Keratinocyte (primary cell): ENCODE measurements at regions not wholly inside any gene's neighbourhood (a gene's known extent, or its start where the extent isn't known, plus 50 kb on each side); places are given as distances from the start of the nearest gene placed in this dataset.

ENCODE experiments used
- DNase-seq: peaks from one replicate; pipeline ENCODE4 v3.0.0-alpha.2; 2011; ENCODE audit warnings: low read depth, missing footprints, low spot score
- FAIRE-seq: peaks from 2 replicates; lab custom pipeline; 2011; peaks lifted over from hg19 to GRCh38; lab: Jason Lieb, UNC
- H2AFZ ChIP-seq: 2 replicates; pipeline ENCODE4 v1.6.0; 2012; ENCODE audit warnings: low read length, control low read depth, inconsistent platforms; ENCODE audit not compliant: control insufficient read depth
- H3K27ac ChIP-seq: 2 replicates; pipeline ENCODE4 v1.5.1; 2011; ENCODE audit warnings: low read length; ENCODE audit not compliant: control insufficient read depth, insufficient read depth
- H3K27me3 ChIP-seq: 3 replicates; pipeline ENCODE4 v1.6.0; 2011; ENCODE audit warnings: low read length; ENCODE audit not compliant: control insufficient read depth, insufficient read depth; ENCODE audit errors: extremely low read depth
- H3K36me3 ChIP-seq, 2 experiments: 2 replicates in 1 of 2; 3 replicates in 1 of 2; pipeline ENCODE4 v1.5.1; 2011; ENCODE audit warnings: low read length in 2 of 2, mild to moderate bottlenecking in 1 of 2; ENCODE audit not compliant: control insufficient read depth in 2 of 2, insufficient read depth in 2 of 2; ENCODE audit errors: extremely low read depth in 1 of 2
- H3K4me1 ChIP-seq: 3 replicates; pipeline ENCODE4 v1.5.1; 2011; ENCODE audit warnings: low read length; ENCODE audit not compliant: control insufficient read depth, insufficient read depth; ENCODE audit errors: extremely low read depth
- H3K4me2 ChIP-seq: 3 replicates; pipeline ENCODE4 v1.6.0; 2011; ENCODE audit warnings: low read depth, low read length; ENCODE audit not compliant: control insufficient read depth, insufficient read depth; ENCODE audit errors: extremely low read depth
- H3K4me3 ChIP-seq, 3 experiments: fragments of 200-600 bp in 1 of 3; sonication (generic) in 1 of 3; 2 replicates in 2 of 3; 3 replicates in 1 of 3; pipeline ENCODE4 v1.5.1; 2011 to 2016; ENCODE audit warnings: low read length in 3 of 3, mild to moderate bottlenecking in 3 of 3, control low read depth in 2 of 3, inconsistent platforms in 1 of 3, low read depth in 1 of 3, mixed read lengths in 1 of 3, mixed run types in 1 of 3, moderate library complexity in 1 of 3; ENCODE audit not compliant: control insufficient read depth in 2 of 3, insufficient read depth in 2 of 3; ENCODE audit errors: extremely low read depth in 1 of 3
- H3K79me2 ChIP-seq: 2 replicates; pipeline ENCODE4 v1.6.0; 2012; ENCODE audit warnings: low read length; ENCODE audit not compliant: control insufficient read depth, insufficient read depth
- H3K9ac ChIP-seq: 3 replicates; pipeline ENCODE4 v1.6.0; 2011; ENCODE audit warnings: low read length; ENCODE audit not compliant: control insufficient read depth, insufficient read depth; ENCODE audit errors: extremely low read depth
- H3K9me1 ChIP-seq: 3 replicates; pipeline ENCODE4 v1.6.0; 2011; ENCODE audit warnings: low read length; ENCODE audit not compliant: control insufficient read depth, insufficient read depth; ENCODE audit errors: extremely low read depth
- H3K9me3 ChIP-seq: 2 replicates; pipeline ENCODE4 v1.5.1; 2012; ENCODE audit warnings: low read depth, low read length; ENCODE audit not compliant: control insufficient read depth
- H4K20me1 ChIP-seq: 3 replicates; pipeline ENCODE4 v1.6.0; 2011; ENCODE audit warnings: low read length; ENCODE audit not compliant: control insufficient read depth, insufficient read depth; ENCODE audit errors: extremely low read depth
- EZH2 ChIP-seq: IDR thresholded peaks from one replicate; pipeline ENCODE4 v1.6.1; 2012; ENCODE audit warnings: inconsistent platforms, mild to moderate bottlenecking, low read length, moderate library complexity
- dilution Hi-C: fragments of 300-500 bp; cut with MboI; formaldehyde crosslinking; loops from one replicate; pipeline ENCODE4 v1.7.0; 2020; ENCODE audit warnings: low sequenced_read_pairs; ENCODE audit not compliant: extremely low pct_ligation_motif_present
- TF ChIP-seq, protein P1 (sequence below), 3 experiments: IDR thresholded peaks in 1 of 3; conservative IDR thresholded peaks in 1 of 3; optimal IDR thresholded peaks in 1 of 3; 2 replicates in 2 of 3; 3 replicates in 1 of 3; pipeline versions ENCODE3 to v1.5.1; 2011; ENCODE audit warnings: low read length in 3 of 3, mild to moderate bottlenecking in 3 of 3, moderate library complexity in 2 of 3, control low read depth in 1 of 3, inconsistent platforms in 1 of 3; ENCODE audit not compliant: insufficient read depth in 2 of 3; ENCODE audit errors: extremely low read depth in 1 of 3

DNA sequence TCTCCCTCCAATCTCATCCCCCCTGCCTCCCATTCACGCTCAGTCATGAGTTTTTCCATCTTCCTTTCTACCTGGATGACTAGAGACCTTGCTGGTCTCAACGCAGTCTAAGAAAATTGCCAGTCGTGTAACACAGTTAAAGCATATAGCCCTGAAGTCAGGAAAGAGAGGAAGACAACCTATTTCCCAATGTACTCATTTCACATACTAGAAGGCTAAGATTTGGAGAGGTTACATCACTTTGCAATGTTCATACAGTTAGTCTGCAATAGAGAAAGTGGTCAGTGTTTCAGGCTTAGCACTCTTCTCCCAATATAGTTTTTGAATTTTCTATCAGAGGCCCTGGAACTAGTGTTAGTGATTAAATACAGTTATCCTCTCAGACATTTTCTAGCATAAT is 278.6 kb downstream of the EDEM1 start:
- TF ChIP-seq EZH2 = no peak
- TF ChIP-seq, protein P1, sequence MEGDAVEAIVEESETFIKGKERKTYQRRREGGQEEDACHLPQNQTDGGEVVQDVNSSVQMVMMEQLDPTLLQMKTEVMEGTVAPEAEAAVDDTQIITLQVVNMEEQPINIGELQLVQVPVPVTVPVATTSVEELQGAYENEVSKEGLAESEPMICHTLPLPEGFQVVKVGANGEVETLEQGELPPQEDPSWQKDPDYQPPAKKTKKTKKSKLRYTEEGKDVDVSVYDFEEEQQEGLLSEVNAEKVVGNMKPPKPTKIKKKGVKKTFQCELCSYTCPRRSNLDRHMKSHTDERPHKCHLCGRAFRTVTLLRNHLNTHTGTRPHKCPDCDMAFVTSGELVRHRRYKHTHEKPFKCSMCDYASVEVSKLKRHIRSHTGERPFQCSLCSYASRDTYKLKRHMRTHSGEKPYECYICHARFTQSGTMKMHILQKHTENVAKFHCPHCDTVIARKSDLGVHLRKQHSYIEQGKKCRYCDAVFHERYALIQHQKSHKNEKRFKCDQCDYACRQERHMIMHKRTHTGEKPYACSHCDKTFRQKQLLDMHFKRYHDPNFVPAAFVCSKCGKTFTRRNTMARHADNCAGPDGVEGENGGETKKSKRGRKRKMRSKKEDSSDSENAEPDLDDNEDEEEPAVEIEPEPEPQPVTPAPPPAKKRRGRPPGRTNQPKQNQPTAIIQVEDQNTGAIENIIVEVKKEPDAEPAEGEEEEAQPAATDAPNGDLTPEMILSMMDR (optimal IDR thresholded peaks at IDR 0.05 in 1 of 3, IDR thresholded peaks at IDR 0.05 in 1 of 3, conservative IDR thresholded peaks at IDR 0.05 in 1 of 3; ENCODE audit: extremely low read depth in 1 of 3, insufficient read depth in 2 of 3, low read length in 3 of 3) = no peak
- H3K4me3 ChIP-seq = no peak overlapping the region
- H3K4me1 ChIP-seq = no peaks in the 10 kb centered on the region
- no peak overlapping the region for H2AFZ ChIP-seq
- FAIRE-seq (no peak), DNase-seq (no peak)
- H3K9me3 ChIP-seq = no peaks in the 10 kb centered on the region
- dilution Hi-C loops = no loop called here
- no peak overlapping the region for H3K4me2 ChIP-seq
- no peaks in the 10 kb centered on the region for H3K79me2 ChIP-seq
- no peaks in the 10 kb centered on the region for H3K36me3 ChIP-seq
- no peaks in the 10 kb centered on the region for H4K20me1 ChIP-seq
- no peaks in the 10 kb centered on the region for H3K9me1 ChIP-seq
- H3K27me3 ChIP-seq = no peaks in the 10 kb centered on the region
- no peak overlapping the region for H3K27ac ChIP-seq
- no peak overlapping the region for H3K9ac ChIP-seq

- DNase-seq = no peak
- Histone ChIP-seq H3K36me3 (no peaks in the 10 kb centered on the region), H2AFZ (no peak overlapping the region), H3K79me2 (no peaks in the 10 kb centered on the region), H3K4me2 (no peak overlapping the region), H3K9me1 (no peaks in the 10 kb centered on the region), H4K20me1 (no peaks in the 10 kb centered on the region), H3K4me1 (no peaks in the 10 kb centered on the region), H3K27me3 (no peaks in the 10 kb centered on the region), H3K27ac (no peak overlapping the region), H3K9me3 (no peaks in the 10 kb centered on the region), H3K9ac (no peak overlapping the region), H3K4me3 (no peak overlapping the region)
- TF ChIP-seq EZH2 = no peak
- TF ChIP-seq, protein P1 (optimal IDR thresholded peaks at IDR 0.05 in 1 of 3, IDR thresholded peaks at IDR 0.05 in 1 of 3, conservative IDR thresholded peaks at IDR 0.05 in 1 of 3; ENCODE audit: extremely low read depth in 1 of 3, insufficient read depth in 2 of 3, low read length in 3 of 3) = no peak
- dilution Hi-C loops = no loop called here
- no peak for FAIRE-seq
Measured at GRCh38 chr3:5466717-5467116, 279.2 kb downstream of the EDEM1 start.
